Body of pancreas (tissue), 4 donors: ENCODE measurements at regions not wholly inside any gene's neighbourhood (a gene's known extent, or its start where the extent isn't known, plus 50 kb on each side); places are given as distances from the start of the nearest gene placed in this dataset.
A peak's percentile ranks its signal among the peaks of the same experiment; 100 is the strongest.

Experiments used
- ATAC-seq: fragments of 150-250 bp; one replicate; pipeline ENCODE4 v1.9.1; 2016
- DNase-seq, 4 donors: peaks; one replicate each; pipeline ENCODE4 v3.0.0-alpha.2; 2019
- H3K27ac ChIP-seq, 4 donors: fragments of 200-600 bp; sonication (generic); 1 replicate in 3 of 4; 2 replicates in 1 of 4; pipeline versions ENCODE4 v1.5.1 to v1.6.1; 2016 to 2019; ENCODE audit warnings: mild to moderate bottlenecking in 1 of 4, mixed read lengths in 1 of 4, moderate library complexity in 1 of 4
- H3K27me3 ChIP-seq, 2 donors: fragments of 200-600 bp; sonication (generic); one replicate each; pipeline ENCODE4 v1.6.0; 2016; ENCODE audit warnings: mild to moderate bottlenecking in 1 of 2
- H3K36me3 ChIP-seq, 2 donors: fragments of 200-600 bp; sonication (generic); replicated peaks in 1 of 2; 2 replicates each; pipeline ENCODE4 v1.5.1; 2016; ENCODE audit warnings: low read depth in 2 of 2; ENCODE audit not compliant: insufficient read depth in 1 of 2
- H3K4me1 ChIP-seq: fragments of 200-600 bp; sonication (generic); one replicate; pipeline ENCODE4 v1.6.0; 2016
- H3K4me3 ChIP-seq, 2 donors: fragments of 200-600 bp; sonication (generic); 1 replicate in 1 of 2; 2 replicates in 1 of 2; pipeline ENCODE4 v1.5.1; 2016 to 2019
- H3K9me3 ChIP-seq, 3 donors: fragments of 200-600 bp; sonication (generic); 1 replicate in 2 of 3; 2 replicates in 1 of 3; pipeline ENCODE4 v1.5.1; 2016
- CTCF ChIP-seq, 7 experiments: fragments of 450-650 bp in 4 of 7; fragments of 200-600 bp in 3 of 7; sonication (generic) in 3 of 7; IDR thresholded peaks; one replicate each; pipeline ENCODE4 v1.5.1; 2016 to 2019; ENCODE audit warnings: antibody characterized with exemption in 7 of 7
- POLR2A ChIP-seq, 3 donors: fragments of 450-650 bp; IDR thresholded peaks; one replicate each; pipeline ENCODE4 v1.6.1; 2016; ENCODE audit warnings: antibody characterized with exemption in 3 of 3, mild to moderate bottlenecking in 2 of 3
- WGBS, 2 donors: methylation state at CpG; one replicate each; pipeline ENCODE4 v1.1.5; 2017; 5-methylcytosine and 5-hydroxymethylcytosine counted together
- intact Hi-C: fragments of 100-400 bp; cut with DNase I; formaldehyde crosslinking; loops from one replicate; pipeline ENCODE4 v1.15.1; 2023

GRCh38 chr6:140671926-140672325 is 1297.5 kb upstream of the CITED2 start:
- no peaks in the 10 kb centered on the region for H3K36me3 ChIP-seq
- ATAC-seq, result no peak
- H3K9me3 ChIP-seq, result no peaks in the 10 kb centered on the region
- 67 to 72% methylated on average over 2 of the region's 2 CpGs for WGBS, 2 donors
- intact Hi-C loops, result no loop called here
- no peak for DNase-seq
- H3K27ac ChIP-seq, result no peak overlapping the region
- H3K4me1 ChIP-seq, result no peaks in the 10 kb centered on the region
- H3K27me3 ChIP-seq, result no peaks in the 10 kb centered on the region
- H3K4me3 ChIP-seq, result no peak overlapping the region
- TF ChIP-seq CTCF (IDR thresholded peaks at IDR 0.05) (peak in 1 of 7 experiments; percentile 11), POLR2A (IDR thresholded peaks at IDR 0.05) (no peak)

- intact Hi-C loops, result no loop called here
- no peaks in the 10 kb centered on the region for H3K9me3 ChIP-seq
- H3K36me3 ChIP-seq, result no peaks in the 10 kb centered on the region
- ATAC-seq (no peak), DNase-seq (no peak)
- no peak overlapping the region for H3K27ac ChIP-seq
- TF ChIP-seq POLR2A (IDR thresholded peaks at IDR 0.05) (no peak), CTCF (IDR thresholded peaks at IDR 0.05) (no peak)
- H3K4me3 ChIP-seq, result no peak overlapping the region
- H3K4me1 ChIP-seq, result no peaks in the 10 kb centered on the region
- 41 to 45% methylated on average over 1 of the region's 1 CpG for WGBS, 2 donors
- H3K27me3 ChIP-seq, result no peaks in the 10 kb centered on the region
Measured at GRCh38 chr6:140670021-140670420, 1295.6 kb upstream of the CITED2 start.

GRCh38 chr6:140669321-140669720 is 1294.9 kb upstream of the CITED2 start:
- TF ChIP-seq POLR2A (IDR thresholded peaks at IDR 0.05) (no peak), CTCF (IDR thresholded peaks at IDR 0.05) (no peak)
- no peak overlapping the region for H3K4me3 ChIP-seq
- no peaks in the 10 kb centered on the region for H3K27me3 ChIP-seq
- no peaks in the 10 kb centered on the region for H3K36me3 ChIP-seq
- no peak overlapping the region for H3K27ac ChIP-seq
- ATAC-seq, result no peak
- H3K4me1 ChIP-seq, result no peaks in the 10 kb centered on the region
- intact Hi-C loops, result no loop called here
- 46 to 81% methylated on average over 3 of the region's 3 CpGs for WGBS, 2 donors
- no peak for DNase-seq
- H3K9me3 ChIP-seq, result no peaks in the 10 kb centered on the region

- ATAC-seq, result no peak
- no peak for DNase-seq
- whole genome bisulfite sequencing, 2 donors, result 93 to 98% methylated on average over 2 of the region's 2 CpGs
- Histone ChIP-seq H3K4me1 (no peaks in the 10 kb centered on the region), H3K36me3 (no peaks in the 10 kb centered on the region), H3K4me3 (no peak overlapping the region), H3K9me3 (no peaks in the 10 kb centered on the region), H3K27me3 (no peaks in the 10 kb centered on the region), H3K27ac (no peak overlapping the region)
- intact Hi-C loops, result no loop called here
- TF ChIP-seq POLR2A (IDR thresholded peaks at IDR 0.05) (no peak), CTCF (IDR thresholded peaks at IDR 0.05) (no peak)
Measured at GRCh38 chr6:140663772-140664171, 1289.3 kb upstream of the CITED2 start.

- H3K36me3 ChIP-seq, result no peaks in the 10 kb centered on the region
- no peak overlapping the region for H3K4me3 ChIP-seq
- no peaks in the 10 kb centered on the region for H3K9me3 ChIP-seq
- no peak for TF ChIP-seq POLR2A (IDR thresholded peaks at IDR 0.05)
- no peak for TF ChIP-seq CTCF (IDR thresholded peaks at IDR 0.05)
- no peaks in the 10 kb centered on the region for H3K27me3 ChIP-seq
- ATAC-seq (no peak), DNase-seq (no peak)
- intact Hi-C loops, result no loop called here
- 79 to 81% methylated on average over 2 of the region's 2 CpGs for WGBS, 2 donors
- no peak overlapping the region for H3K27ac ChIP-seq
- H3K4me1 ChIP-seq, result no peaks in the 10 kb centered on the region
Measured at GRCh38 chr6:140663094-140663493, 1288.6 kb upstream of the CITED2 start.
